HG03139 (cell line): ENCODE measurements at regions not wholly inside any gene's neighbourhood (a gene's known extent, or its start where the extent isn't known, plus 50 kb on each side); places are given as distances from the start of the nearest gene placed in this dataset.
A peak's percentile ranks its signal among the peaks of the same experiment; 100 is the strongest.

Experiments
- ATAC-seq: cut with Tn5 transposase; IDR thresholded peaks from one replicate; pipeline ENCODE4 v1.9.1; 2021; ENCODE audit not compliant: unreplicated experiment

- ATAC-seq = no peak
These were observed 72.0 kb upstream of the VRK1 start for GRCh38 chr14:96725232-96725631.

- ATAC-seq = no peak
These were observed 70.1 kb upstream of the VRK1 start for GRCh38 chr14:96727073-96727472.

GRCh38 chr14:96727491-96727890, 69.7 kb upstream of the VRK1 start:
- ATAC-seq = no peak

- no peak for ATAC-seq
These were observed 69.0 kb upstream of the VRK1 start for GRCh38 chr14:96727980-96728717.

- ATAC-seq = no peak
These were observed 67.3 kb upstream of the VRK1 start for GRCh38 chr14:96729889-96730288.

GRCh38 chr14:96730386-96730785, 66.8 kb upstream of the VRK1 start:
- no peak for ATAC-seq

GRCh38 chr14:96734076-96734622, 63.0 kb upstream of the VRK1 start:
- ATAC-seq = no peak

- no peak for ATAC-seq
These were observed 61.7 kb upstream of the VRK1 start for GRCh38 chr14:96735526-96735925.

- no peak for ATAC-seq
These were observed 60.7 kb upstream of the VRK1 start for GRCh38 chr14:96736439-96736838.

GRCh38 chr14:96737881-96738280, 59.3 kb upstream of the VRK1 start:
- ATAC-seq = no peak

GRCh38 chr14:96739200-96739910, 57.8 kb upstream of the VRK1 start:
- ATAC-seq = no peak

GRCh38 chr14:96741151-96741977, 55.8 kb upstream of the VRK1 start:
- ATAC-seq = peak; percentile 85

GRCh38 chr14:96744262-96744661, 52.9 kb upstream of the VRK1 start:
- ATAC-seq = no peak

- ATAC-seq = no peak
These were observed 51.6 kb upstream of the VRK1 start for GRCh38 chr14:96745500-96746051.

- no peak for ATAC-seq
These were observed 51.1 kb upstream of the VRK1 start for GRCh38 chr14:96746101-96746500.

GRCh38 chr14:96747006-96747405, 50.2 kb upstream of the VRK1 start:
- ATAC-seq = no peak
